ENCODE measurements at regions not wholly inside any gene's neighbourhood (a gene's known extent, or its start where the extent isn't known, plus 50 kb on each side); places are given as distances from the start of the nearest gene placed in this dataset.
"Not testable (repeated sequence)": the region's sequence is repeated elsewhere in the genome, so short reads cannot be mapped to it uniquely, and the experiment has no call there.

GRCh38 chr15:22665059-22665702, 121.3 kb upstream of the NIPA1 start:
- H2BK5ac ChIP-seq (ENCODE audit: low read depth, low read length); CTCF ChIA-PET (ENCODE audit: partially characterized antibody); H3K18ac ChIP-seq (ENCODE audit: extremely low read depth, low read length); H3K14ac ChIP-seq (ENCODE audit: insufficient read length); H2BK12ac ChIP-seq (ENCODE audit: low read depth, low read length); H2BK20ac ChIP-seq (ENCODE audit: low read length); DNase-seq (ENCODE audit: low read depth in 1 of 2, low spot score in 2 of 2); H4K8ac ChIP-seq (ENCODE audit: extremely low read depth, insufficient read depth, low read length); H3K79me1 ChIP-seq (ENCODE audit: low read depth, low read length); H3K9me3 ChIP-seq (ENCODE audit: insufficient read depth in 2 of 2, low read depth in 1 of 2, low read length in 1 of 2); H3K27me3 ChIP-seq (replicated peaks in 1 of 4; ENCODE audit: control insufficient read depth in 3 of 4, extremely low read depth in 1 of 4, insufficient read depth in 3 of 4, low read length in 3 of 4); H2AFZ ChIP-seq (ENCODE audit: low read length); FAIRE-seq; H4K91ac ChIP-seq (replicated peaks; ENCODE audit: insufficient read length, low read length); H3K36me3 ChIP-seq (ENCODE audit: control insufficient read depth in 2 of 4, insufficient read depth in 4 of 4, low read length in 3 of 4); H3K56ac ChIP-seq (replicated peaks; ENCODE audit: insufficient read length, low read depth, low read length); H4K5ac ChIP-seq (ENCODE audit: insufficient read length, low read depth, low read length); H2AK5ac ChIP-seq (ENCODE audit: low read depth, low read length); H3K27ac ChIP-seq (ENCODE audit: low read depth, low read length); H3K23ac ChIP-seq (ENCODE audit: insufficient read length); H4K20me1 ChIP-seq (replicated peaks in 1 of 2; ENCODE audit: control insufficient read depth in 1 of 2, insufficient read depth in 2 of 2, low read length in 2 of 2); H3K4ac ChIP-seq (replicated peaks; ENCODE audit: insufficient read length, low read depth, low read length); H2BK15ac ChIP-seq (ENCODE audit: low read length); H2BK120ac ChIP-seq (replicated peaks; ENCODE audit: low read depth, low read length); H3K23me2 ChIP-seq (ENCODE audit: low read depth, low read length); POLR2A ChIA-PET (ENCODE audit: partially characterized antibody); H3K4me1 ChIP-seq (replicated peaks in 1 of 4; ENCODE audit: control insufficient read depth in 3 of 4, insufficient read depth in 4 of 4, low read length in 3 of 4); H3K79me2 ChIP-seq (ENCODE audit: control insufficient read depth in 1 of 2, insufficient read depth in 2 of 2, low read length in 2 of 2); H3K9ac ChIP-seq (replicated peaks in 1 of 4; ENCODE audit: extremely low read depth in 1 of 4, low read depth in 3 of 4, low read length in 3 of 4): not testable (repeated sequence)
- WGBS, 2 experiments (ENCODE audit: extremely low coverage in 1 of 2, insufficient coverage in 1 of 2, insufficient read length in 1 of 2, insufficient replicate concordance in 2 of 2, low coverage in 1 of 2, low lambda C conversion rate in 2 of 2, missing lambda C conversion rate in 1 of 2) = 21% methylated on average over 12 of the region's 22 CpGs; no CpG with 5 or more reads in 1 of the 2 experiments
- peak overlapping the region; percentile 18 to 49; a peak in 1 of 4 replicates for H3K4me2 ChIP-seq (ENCODE audit: insufficient read depth in 1 of 2, low read depth in 2 of 2, low read length in 2 of 2)
- peak overlapping the region in 1 of 4 experiments; percentile 55; a peak in 5 of 8 replicates for H3K4me3 ChIP-seq (ENCODE audit: extremely low read depth in 1 of 4, insufficient read depth in 2 of 4, low read depth in 3 of 4, low read length in 4 of 4)

- WGBS, 2 experiments (ENCODE audit: extremely low coverage in 1 of 2, insufficient coverage in 1 of 2, insufficient read length in 1 of 2, insufficient replicate concordance in 2 of 2, low coverage in 1 of 2, low lambda C conversion rate in 2 of 2, missing lambda C conversion rate in 1 of 2) = 60% methylated on average over 1 of the region's 2 CpGs; no CpG with 5 or more reads in 1 of the 2 experiments
- H2AK5ac ChIP-seq (ENCODE audit: low read depth, low read length); H3K23ac ChIP-seq (ENCODE audit: insufficient read length); POLR2A ChIA-PET (ENCODE audit: partially characterized antibody); H3K4me2 ChIP-seq (ENCODE audit: insufficient read depth in 1 of 2, low read depth in 2 of 2, low read length in 2 of 2); H3K9me3 ChIP-seq (ENCODE audit: insufficient read depth in 2 of 2, low read depth in 1 of 2, low read length in 1 of 2); H4K91ac ChIP-seq (replicated peaks; ENCODE audit: insufficient read length, low read length); H3K14ac ChIP-seq (ENCODE audit: insufficient read length); H2BK20ac ChIP-seq (ENCODE audit: low read length); H3K4ac ChIP-seq (replicated peaks; ENCODE audit: insufficient read length, low read depth, low read length); FAIRE-seq; H4K5ac ChIP-seq (ENCODE audit: insufficient read length, low read depth, low read length); H3K56ac ChIP-seq (replicated peaks; ENCODE audit: insufficient read length, low read depth, low read length); H3K4me1 ChIP-seq (replicated peaks in 1 of 4; ENCODE audit: control insufficient read depth in 3 of 4, insufficient read depth in 4 of 4, low read length in 3 of 4); DNase-seq (ENCODE audit: low read depth in 1 of 2, low spot score in 2 of 2); H3K27ac ChIP-seq (ENCODE audit: low read depth, low read length); H3K9ac ChIP-seq (replicated peaks in 1 of 4; ENCODE audit: extremely low read depth in 1 of 4, low read depth in 3 of 4, low read length in 3 of 4); H2BK120ac ChIP-seq (replicated peaks; ENCODE audit: low read depth, low read length); H3K18ac ChIP-seq (ENCODE audit: extremely low read depth, low read length); H2BK12ac ChIP-seq (ENCODE audit: low read depth, low read length); H2BK5ac ChIP-seq (ENCODE audit: low read depth, low read length); H4K8ac ChIP-seq (ENCODE audit: extremely low read depth, insufficient read depth, low read length); H4K20me1 ChIP-seq (replicated peaks in 1 of 2; ENCODE audit: control insufficient read depth in 1 of 2, insufficient read depth in 2 of 2, low read length in 2 of 2); H3K79me2 ChIP-seq (ENCODE audit: control insufficient read depth in 1 of 2, insufficient read depth in 2 of 2, low read length in 2 of 2); H2AFZ ChIP-seq (ENCODE audit: low read length); H3K23me2 ChIP-seq (ENCODE audit: low read depth, low read length); H2BK15ac ChIP-seq (ENCODE audit: low read length); H3K27me3 ChIP-seq (replicated peaks in 1 of 4; ENCODE audit: control insufficient read depth in 3 of 4, extremely low read depth in 1 of 4, insufficient read depth in 3 of 4, low read length in 3 of 4); H3K36me3 ChIP-seq (ENCODE audit: control insufficient read depth in 2 of 4, insufficient read depth in 4 of 4, low read length in 3 of 4); H3K79me1 ChIP-seq (ENCODE audit: low read depth, low read length); CTCF ChIA-PET (ENCODE audit: partially characterized antibody); H3K4me3 ChIP-seq (ENCODE audit: extremely low read depth in 1 of 4, insufficient read depth in 2 of 4, low read depth in 3 of 4, low read length in 4 of 4): not testable (repeated sequence)
Measured at GRCh38 chr15:22665711-22666110, 120.7 kb upstream of the NIPA1 start.

All from H1 (cell line).